Endometrium (tissue), 2 donors: ENCODE measurements at regions not wholly inside any gene's neighbourhood (a gene's known extent, or its start where the extent isn't known, plus 50 kb on each side); places are given as distances from the start of the nearest gene placed in this dataset.

Experiments
- FAIRE-seq: peaks from 2 replicates; lab custom pipeline; 2012; peaks lifted over from hg19 to GRCh38; lab: Jason Lieb, UNC
- donor health status: control.
- donor health status: control.

DNA sequence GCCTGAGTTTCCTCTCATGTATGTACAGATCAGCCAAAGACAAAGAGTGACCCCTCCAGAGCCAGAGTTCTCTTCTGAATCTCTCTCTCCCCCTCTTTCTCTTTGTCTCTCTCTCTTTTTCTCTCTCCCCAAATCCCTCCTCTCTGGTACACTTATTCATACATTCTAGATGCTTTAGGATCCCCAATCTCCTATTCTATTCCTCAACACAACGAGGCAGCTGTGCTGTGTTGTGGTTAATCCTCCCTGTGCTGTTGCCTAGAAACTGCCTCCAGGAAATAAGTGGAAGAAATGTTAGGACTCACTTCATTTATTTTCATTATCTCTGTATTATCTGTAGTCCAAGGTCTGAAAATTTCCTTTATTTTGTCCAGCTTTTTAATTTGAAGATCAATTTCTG lies 350.5 kb upstream of the OR4E1 start:
- FAIRE-seq = no peak

DNA sequence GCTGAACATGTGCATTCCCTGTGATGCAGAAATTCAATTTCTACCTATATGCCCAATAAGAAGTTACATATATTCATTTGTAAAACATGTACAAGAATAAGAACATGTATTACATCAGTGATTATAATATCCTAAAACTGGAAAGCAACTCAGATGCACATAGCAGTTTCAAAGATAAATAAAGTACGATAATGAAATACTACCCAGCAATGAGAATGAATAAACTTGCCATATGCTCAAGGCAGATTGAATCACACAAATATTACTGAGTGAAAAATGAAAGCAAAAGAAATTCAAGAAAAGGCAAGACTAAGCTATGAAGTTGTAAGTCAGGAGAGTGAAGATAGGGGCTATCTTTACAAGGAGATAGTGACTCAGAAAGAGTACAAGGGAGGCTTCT lies 345.3 kb upstream of the OR4E1 start:
- FAIRE-seq = no peak

DNA sequence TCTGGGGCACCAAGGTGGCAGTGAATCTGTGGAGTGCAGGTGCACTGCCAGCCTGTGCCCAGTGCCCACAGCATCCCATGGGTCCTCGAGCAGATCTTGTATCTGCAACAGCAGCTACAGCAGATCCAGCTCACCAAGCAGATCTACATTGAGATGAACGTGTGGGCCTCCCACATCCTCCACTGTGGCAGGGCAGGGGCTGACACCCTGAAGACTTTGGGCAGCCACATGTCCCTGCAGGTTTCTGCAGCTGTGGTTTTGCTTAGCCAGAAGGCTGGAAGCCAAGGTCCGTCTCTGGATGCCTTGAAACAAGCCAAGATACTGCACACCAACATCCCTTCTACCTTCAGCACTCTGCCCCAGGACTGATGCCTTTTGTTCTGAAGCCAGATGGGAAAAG lies 338.8 kb upstream of the OR4E1 start:
- no peak for FAIRE-seq

DNA sequence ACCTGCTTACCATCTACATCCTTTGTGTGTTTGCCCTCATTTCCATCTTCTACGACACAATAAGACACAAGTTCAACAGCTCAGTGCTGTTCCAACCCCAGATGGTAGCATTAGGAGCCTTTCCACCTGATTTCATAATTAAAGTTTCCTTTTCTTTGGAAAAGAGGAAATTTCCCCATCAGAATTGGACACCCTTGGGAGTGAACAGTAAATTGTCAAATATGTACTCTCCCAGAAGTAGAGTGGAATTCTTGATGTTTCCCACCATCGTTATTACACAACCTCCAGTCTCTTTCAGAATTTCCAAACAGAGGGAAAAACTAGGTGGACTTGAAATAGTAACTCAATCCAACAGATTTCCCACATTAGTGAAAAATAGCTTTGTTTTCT lies 337.6 kb upstream of the OR4E1 start:
- no peak for FAIRE-seq

DNA sequence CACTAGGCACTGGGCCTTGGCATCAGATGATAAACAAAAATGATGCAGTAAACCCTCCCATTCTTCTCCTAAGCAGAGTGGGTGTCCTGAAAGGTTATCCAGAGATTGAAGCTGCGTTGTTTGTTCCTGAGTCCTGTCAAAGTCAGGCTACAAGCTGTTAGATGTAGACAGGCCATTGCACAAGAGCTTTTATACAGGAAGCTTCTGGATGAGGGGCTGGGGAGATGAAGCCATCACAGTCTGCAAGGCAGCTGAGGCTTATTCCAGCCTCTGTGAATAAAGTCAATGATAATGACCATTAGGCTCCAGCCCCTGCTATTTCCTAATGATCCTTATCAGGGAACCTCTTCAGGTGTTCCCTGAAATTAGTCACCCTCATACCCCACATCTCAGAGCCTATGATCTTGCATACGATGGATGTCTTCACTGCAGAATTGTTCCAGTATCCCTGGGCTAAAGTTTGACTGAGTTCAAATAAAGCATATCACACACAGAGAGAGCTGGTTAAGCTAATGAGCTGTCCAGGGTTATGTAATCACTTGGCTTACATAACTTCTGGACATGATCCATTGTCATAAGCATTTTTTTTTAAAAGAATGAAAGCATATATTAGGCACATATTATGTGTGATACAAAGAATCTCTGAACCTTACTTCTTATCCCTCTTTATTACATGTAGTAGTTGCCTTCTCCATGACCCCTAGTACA lies 337.1 kb upstream of the OR4E1 start:
- no peak for FAIRE-seq

- FAIRE-seq = no peak
These were observed 335.1 kb upstream of the OR4E1 start for GRCh38 chr14:22008766-22009165.

GRCh38 chr14:22007784-22008412 lies 334.3 kb upstream of the OR4E1 start:
- FAIRE-seq = no peak

GRCh38 chr14:22007363-22007762 lies 333.7 kb upstream of the OR4E1 start:
- FAIRE-seq = no peak

DNA sequence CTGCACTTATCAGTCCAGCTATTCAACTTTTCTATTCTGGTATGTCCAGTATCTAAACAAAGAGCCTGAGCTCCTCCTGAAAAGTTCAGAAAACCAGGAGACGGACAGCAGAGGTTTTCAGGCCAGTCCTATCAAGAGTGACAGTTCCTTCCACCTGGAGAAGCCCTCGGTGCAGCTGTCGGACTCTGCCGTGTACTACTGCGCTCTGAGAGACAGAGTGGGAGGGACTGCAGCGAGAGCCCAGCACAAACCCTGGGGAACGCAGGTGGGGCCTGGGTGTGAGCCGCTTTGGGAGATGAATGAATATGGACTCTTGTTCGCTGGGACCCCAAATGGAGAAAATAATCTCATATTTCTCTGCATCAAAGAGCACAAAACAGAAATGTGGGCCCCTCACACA lies 329.8 kb upstream of the OR4E1 start:
- no peak for FAIRE-seq

DNA sequence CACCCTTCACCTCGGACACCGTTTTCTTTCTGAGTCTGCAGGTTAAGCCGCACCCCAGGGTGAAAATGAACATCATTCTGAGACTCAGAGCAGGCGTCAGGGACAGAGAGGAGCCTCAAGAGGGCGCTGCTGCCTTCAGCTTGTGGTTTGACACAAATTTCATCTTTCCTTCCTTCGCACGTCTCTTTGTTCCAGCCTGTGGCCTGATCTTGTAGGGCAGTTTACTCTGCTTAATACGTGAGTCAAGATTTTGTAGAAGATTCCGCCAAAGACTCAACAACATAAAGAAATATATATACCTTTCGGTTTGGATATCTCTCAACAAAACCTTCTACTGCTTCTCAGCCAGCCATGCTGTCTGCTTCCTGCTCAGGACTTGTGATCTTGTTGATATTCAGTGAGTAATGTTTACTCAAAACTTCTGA lies 329.3 kb upstream of the OR4E1 start:
- no peak for FAIRE-seq

- no peak for FAIRE-seq
These were observed 325.8 kb upstream of the OR4E1 start for GRCh38 chr14:21999402-21999801.

DNA sequence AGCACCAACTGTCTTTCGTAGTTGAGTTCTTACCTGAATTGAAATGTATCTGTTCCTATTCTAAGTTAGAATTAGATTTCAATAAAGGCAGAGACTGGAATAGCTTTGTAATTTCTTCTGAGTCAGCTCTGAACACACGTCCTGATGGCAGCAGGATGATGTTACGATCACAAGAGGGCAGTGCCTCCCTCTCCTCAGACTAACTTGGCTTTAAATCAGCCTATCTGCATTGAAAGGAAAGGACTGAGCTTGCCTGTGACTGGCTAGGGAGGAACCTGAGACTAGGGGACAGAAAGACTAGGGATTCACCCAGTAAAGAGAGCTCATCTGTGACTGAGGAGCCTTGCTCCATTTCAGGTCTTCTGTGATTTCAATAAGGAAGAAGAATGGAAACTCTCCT lies 323.7 kb upstream of the OR4E1 start:
- FAIRE-seq = no peak

DNA sequence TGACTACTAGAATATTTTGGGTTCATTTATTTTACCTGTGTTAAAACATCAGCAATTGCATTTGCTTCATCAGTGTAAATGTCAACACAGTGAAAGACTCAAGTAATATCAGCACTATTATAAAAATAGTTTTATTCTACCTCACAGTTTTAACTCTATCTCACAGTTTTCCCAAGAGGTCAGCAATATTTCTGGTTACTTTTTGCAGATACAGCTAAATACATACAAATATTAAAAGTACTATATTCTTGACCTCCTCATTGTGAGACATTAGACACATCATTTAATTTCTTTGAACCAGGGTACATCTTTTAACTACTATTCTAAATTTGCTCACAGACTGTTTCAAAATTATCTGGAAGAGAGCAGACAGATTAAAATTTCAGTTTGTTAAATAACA lies 321.7 kb upstream of the OR4E1 start:
- no peak for FAIRE-seq

GRCh38 chr14:21993837-21994236 lies 320.2 kb upstream of the OR4E1 start:
- FAIRE-seq = no peak

- no peak for FAIRE-seq
These were observed 319.5 kb upstream of the OR4E1 start for GRCh38 chr14:21993070-21993469.

- FAIRE-seq = no peak
These were observed 317.5 kb upstream of the OR4E1 start for GRCh38 chr14:21991130-21991529.

- FAIRE-seq = peak; percentile 74
These were observed 316.5 kb upstream of the OR4E1 start for GRCh38 chr14:21990116-21990515.

GRCh38 chr14:21989090-21989489 lies 315.5 kb upstream of the OR4E1 start:
- FAIRE-seq = no peak

- no peak for FAIRE-seq
These were observed 314.8 kb upstream of the OR4E1 start for GRCh38 chr14:21988413-21988812.

GRCh38 chr14:21987937-21988336 lies 314.3 kb upstream of the OR4E1 start:
- no peak for FAIRE-seq

DNA sequence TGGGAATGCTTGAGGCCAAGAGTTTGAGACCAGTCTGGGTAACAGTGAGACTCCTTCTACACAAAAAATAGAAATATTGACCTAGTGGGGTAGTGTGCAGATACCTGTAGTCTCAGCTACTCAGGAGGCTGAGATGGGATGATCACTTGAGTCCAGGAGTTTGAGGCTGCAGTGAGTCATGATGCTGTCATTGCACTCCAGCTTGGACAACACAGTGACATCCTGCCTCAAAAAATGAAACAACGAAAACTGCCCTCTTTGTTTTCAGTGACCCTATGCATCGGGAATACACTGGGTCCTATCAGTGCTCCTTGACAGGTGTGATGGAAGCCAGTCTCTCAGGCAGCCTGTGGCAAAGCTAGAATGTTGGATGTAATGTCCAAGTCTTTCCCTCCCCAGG lies 311.5 kb upstream of the OR4E1 start:
- FAIRE-seq = no peak

DNA sequence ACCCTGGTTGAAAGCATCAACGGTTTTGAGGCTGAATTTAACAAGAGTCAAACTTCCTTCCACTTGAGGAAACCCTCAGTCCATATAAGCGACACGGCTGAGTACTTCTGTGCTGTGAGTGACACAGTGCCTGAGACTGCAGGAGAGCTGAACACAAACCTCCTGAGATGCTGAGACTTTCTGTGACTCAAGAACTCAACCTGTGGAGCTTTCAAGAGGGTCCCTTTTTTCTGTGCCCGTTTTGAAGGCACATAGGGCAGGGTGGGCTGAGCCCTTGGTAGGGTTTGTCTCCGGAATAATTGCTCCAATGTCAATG lies 305.3 kb upstream of the OR4E1 start:
- FAIRE-seq = no peak

- FAIRE-seq = no peak
These were observed 304.8 kb upstream of the OR4E1 start for GRCh38 chr14:21978184-21978998.

DNA sequence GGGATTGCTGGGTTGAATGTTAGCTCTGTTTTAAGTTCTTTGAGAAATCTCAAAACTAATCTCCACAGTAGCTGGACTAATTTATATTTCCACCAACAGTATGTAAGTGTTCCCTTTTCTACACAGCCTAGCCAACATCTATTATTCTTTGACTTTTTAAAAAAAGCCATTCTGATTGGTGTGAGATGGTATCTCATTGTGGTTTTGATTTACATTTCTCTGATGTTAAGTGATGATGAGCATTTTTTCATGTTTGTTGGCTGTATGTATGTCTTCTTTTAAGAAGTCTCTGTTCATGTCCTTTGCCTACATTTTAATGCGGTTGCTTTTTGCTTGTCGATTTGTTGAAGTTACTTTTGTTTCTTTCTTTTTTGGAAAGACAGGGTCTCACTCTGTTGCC lies 301.1 kb upstream of the OR4E1 start:
- no peak for FAIRE-seq
